ENCODE measurements at regions not wholly inside any gene's neighbourhood (a gene's known extent, or its start where the extent isn't known, plus 50 kb on each side); places are given as distances from the start of the nearest gene placed in this dataset.

GRCh38 chr5:96051401-96051830, 89.8 kb upstream of the ELL2 start:
- Histone ChIP-seq H3K4me1 (ENCODE audit: insufficient read depth, insufficient read length) (no peaks in the 10 kb centered on the region), H3K27me3 (ENCODE audit: insufficient read depth, insufficient read length) (no peaks in the 10 kb centered on the region), H3K4me3 (ENCODE audit: insufficient read length, low read depth) (no peak overlapping the region), H3K36me3 (ENCODE audit: insufficient read depth, insufficient read length, low read length) (no peaks in the 10 kb centered on the region), H3K9me3 (ENCODE audit: insufficient read depth, low read length) (no peaks in the 10 kb centered on the region), H3K9ac (ENCODE audit: insufficient read length, low read depth) (no peak overlapping the region)
- TF ChIP-seq YY1 (IDR thresholded peaks at IDR 0.05; ENCODE audit: insufficient read depth, insufficient read length): no peak
- no peak for TF ChIP-seq SUZ12 (IDR thresholded peaks at IDR 0.05; ENCODE audit: extremely low read depth, insufficient read depth, insufficient read length)
- TF ChIP-seq ZNF274 (IDR thresholded peaks at IDR 0.05; ENCODE audit: low read depth, low read length): no peak
- no peak for DNase-seq (ENCODE audit: low read depth, low spot score)

- no peaks in the 10 kb centered on the region for H3K27me3 ChIP-seq (ENCODE audit: insufficient read depth, insufficient read length)
- H3K36me3 ChIP-seq (ENCODE audit: insufficient read depth, insufficient read length, low read length): no peaks in the 10 kb centered on the region
- no peak for DNase-seq (ENCODE audit: low read depth, low spot score)
- TF ChIP-seq YY1 (IDR thresholded peaks at IDR 0.05; ENCODE audit: insufficient read depth, insufficient read length) (no peak), ZNF274 (IDR thresholded peaks at IDR 0.05; ENCODE audit: low read depth, low read length) (no peak), SUZ12 (IDR thresholded peaks at IDR 0.05; ENCODE audit: extremely low read depth, insufficient read depth, insufficient read length) (no peak)
- no peaks in the 10 kb centered on the region for H3K9me3 ChIP-seq (ENCODE audit: insufficient read depth, low read length)
- no peak overlapping the region for H3K9ac ChIP-seq (ENCODE audit: insufficient read length, low read depth)
- no peaks in the 10 kb centered on the region for H3K4me1 ChIP-seq (ENCODE audit: insufficient read depth, insufficient read length)
- no peak overlapping the region for H3K4me3 ChIP-seq (ENCODE audit: insufficient read length, low read depth)
Observed at GRCh38 chr5:96050273-96050880, 88.7 kb upstream of the ELL2 start.

- Histone ChIP-seq H3K9ac (ENCODE audit: insufficient read length, low read depth) (no peak overlapping the region), H3K9me3 (ENCODE audit: insufficient read depth, low read length) (no peaks in the 10 kb centered on the region), H3K36me3 (ENCODE audit: insufficient read depth, insufficient read length, low read length) (no peaks in the 10 kb centered on the region), H3K4me1 (ENCODE audit: insufficient read depth, insufficient read length) (no peaks in the 10 kb centered on the region), H3K4me3 (ENCODE audit: insufficient read length, low read depth) (no peak overlapping the region), H3K27me3 (ENCODE audit: insufficient read depth, insufficient read length) (no peaks in the 10 kb centered on the region)
- no peak for DNase-seq (ENCODE audit: low read depth, low spot score)
- no peak for TF ChIP-seq YY1 (IDR thresholded peaks at IDR 0.05; ENCODE audit: insufficient read depth, insufficient read length)
Observed at GRCh38 chr5:96049398-96050272, 88.0 kb upstream of the ELL2 start.

- no peak for DNase-seq (ENCODE audit: low read depth, low spot score)
- no peak for TF ChIP-seq ZNF274 (IDR thresholded peaks at IDR 0.05; ENCODE audit: low read depth, low read length)
- TF ChIP-seq YY1 (IDR thresholded peaks at IDR 0.05; ENCODE audit: insufficient read depth, insufficient read length): no peak
- no peak for TF ChIP-seq SUZ12 (IDR thresholded peaks at IDR 0.05; ENCODE audit: extremely low read depth, insufficient read depth, insufficient read length)
- H3K4me1 ChIP-seq (ENCODE audit: insufficient read depth, insufficient read length): no peaks in the 10 kb centered on the region
- no peaks in the 10 kb centered on the region for H3K27me3 ChIP-seq (ENCODE audit: insufficient read depth, insufficient read length)
- no peaks in the 10 kb centered on the region for H3K9me3 ChIP-seq (ENCODE audit: insufficient read depth, low read length)
- no peaks in the 10 kb centered on the region for H3K36me3 ChIP-seq (ENCODE audit: insufficient read depth, insufficient read length, low read length)
- no peak overlapping the region for H3K9ac ChIP-seq (ENCODE audit: insufficient read length, low read depth)
- H3K4me3 ChIP-seq (ENCODE audit: insufficient read length, low read depth): no peak overlapping the region
Observed at GRCh38 chr5:96048763-96049162, 87.1 kb upstream of the ELL2 start.

- Histone ChIP-seq H3K4me3 (ENCODE audit: insufficient read length, low read depth) (no peak overlapping the region), H3K27me3 (ENCODE audit: insufficient read depth, insufficient read length) (no peaks in the 10 kb centered on the region), H3K9ac (ENCODE audit: insufficient read length, low read depth) (no peak overlapping the region), H3K9me3 (ENCODE audit: insufficient read depth, low read length) (no peaks in the 10 kb centered on the region), H3K36me3 (ENCODE audit: insufficient read depth, insufficient read length, low read length) (no peaks in the 10 kb centered on the region), H3K4me1 (ENCODE audit: insufficient read depth, insufficient read length) (no peaks in the 10 kb centered on the region)
- TF ChIP-seq SUZ12 (IDR thresholded peaks at IDR 0.05; ENCODE audit: extremely low read depth, insufficient read depth, insufficient read length): no peak
- TF ChIP-seq ZNF274 (IDR thresholded peaks at IDR 0.05; ENCODE audit: low read depth, low read length): no peak
- no peak for TF ChIP-seq YY1 (IDR thresholded peaks at IDR 0.05; ENCODE audit: insufficient read depth, insufficient read length)
- no peak for DNase-seq (ENCODE audit: low read depth, low spot score)
Observed at GRCh38 chr5:96045888-96046287, 84.2 kb upstream of the ELL2 start.

- TF ChIP-seq ZNF274 (IDR thresholded peaks at IDR 0.05; ENCODE audit: low read depth, low read length) (no peak), YY1 (IDR thresholded peaks at IDR 0.05; ENCODE audit: insufficient read depth, insufficient read length) (no peak), SUZ12 (IDR thresholded peaks at IDR 0.05; ENCODE audit: extremely low read depth, insufficient read depth, insufficient read length) (no peak)
- Histone ChIP-seq H3K27me3 (ENCODE audit: insufficient read depth, insufficient read length) (no peaks in the 10 kb centered on the region), H3K9ac (ENCODE audit: insufficient read length, low read depth) (no peak overlapping the region), H3K4me1 (ENCODE audit: insufficient read depth, insufficient read length) (no peaks in the 10 kb centered on the region), H3K4me3 (ENCODE audit: insufficient read length, low read depth) (no peak overlapping the region), H3K9me3 (ENCODE audit: insufficient read depth, low read length) (no peaks in the 10 kb centered on the region), H3K36me3 (ENCODE audit: insufficient read depth, insufficient read length, low read length) (no peaks in the 10 kb centered on the region)
- no peak for DNase-seq (ENCODE audit: low read depth, low spot score)
Observed at GRCh38 chr5:96043446-96043845, 81.8 kb upstream of the ELL2 start.

- Histone ChIP-seq H3K27me3 (ENCODE audit: insufficient read depth, insufficient read length) (no peaks in the 10 kb centered on the region), H3K9me3 (ENCODE audit: insufficient read depth, low read length) (no peaks in the 10 kb centered on the region), H3K4me1 (ENCODE audit: insufficient read depth, insufficient read length) (no peaks in the 10 kb centered on the region), H3K4me3 (ENCODE audit: insufficient read length, low read depth) (no peak overlapping the region), H3K36me3 (ENCODE audit: insufficient read depth, insufficient read length, low read length) (no peaks in the 10 kb centered on the region), H3K9ac (ENCODE audit: insufficient read length, low read depth) (no peak overlapping the region)
- DNase-seq (ENCODE audit: low read depth, low spot score): no peak
- TF ChIP-seq SUZ12 (IDR thresholded peaks at IDR 0.05; ENCODE audit: extremely low read depth, insufficient read depth, insufficient read length) (no peak), ZNF274 (IDR thresholded peaks at IDR 0.05; ENCODE audit: low read depth, low read length) (no peak), YY1 (IDR thresholded peaks at IDR 0.05; ENCODE audit: insufficient read depth, insufficient read length) (no peak)
Observed at GRCh38 chr5:96037128-96037527, 75.5 kb upstream of the ELL2 start.
